SJSA1 (cell line): ENCODE measurements at regions not wholly inside any gene's neighbourhood (a gene's known extent, or its start where the extent isn't known, plus 50 kb on each side); places are given as distances from the start of the nearest gene placed in this dataset.
"Not testable (repeated sequence)": the region's sequence is repeated elsewhere in the genome, so short reads cannot be mapped to it uniquely, and the experiment has no call there.

Experiments used
- DNase-seq, 2 experiments: peaks; one replicate each; pipeline ENCODE4 v3.0.0-alpha.2; 2015 to 2020; ENCODE audit warnings: low spot score in 2 of 2, low read depth in 1 of 2
- H3K27ac ChIP-seq: fragments of 250-450 bp; sonication (Bioruptor Pico); 2 replicates; pipeline ENCODE4 v1.5.1; 2020; ENCODE audit warnings: mild to moderate bottlenecking, moderate library complexity
- H3K27me3 ChIP-seq: fragments of 250-450 bp; sonication (Bioruptor Pico); replicated peaks from 2 replicates; pipeline ENCODE4 v1.5.1; 2020; ENCODE audit warnings: mild to moderate bottlenecking, moderate library complexity
- H3K36me3 ChIP-seq: fragments of 250-450 bp; sonication (Bioruptor Pico); 2 replicates; pipeline ENCODE4 v1.5.1; 2020; ENCODE audit warnings: mild to moderate bottlenecking
- H3K4me1 ChIP-seq: fragments of 250-450 bp; sonication (Bioruptor Pico); replicated peaks from 2 replicates; pipeline ENCODE4 v1.6.1; 2021; ENCODE audit warnings: mild to moderate bottlenecking
- H3K4me3 ChIP-seq: fragments of 250-450 bp; sonication (Bioruptor Pico); 2 replicates; pipeline ENCODE4 v1.5.1; 2020; ENCODE audit warnings: mild to moderate bottlenecking
- H3K9me3 ChIP-seq: fragments of 250-450 bp; sonication (Bioruptor Pico); replicated peaks from 2 replicates; pipeline ENCODE4 v1.5.1; 2020; ENCODE audit warnings: mild to moderate bottlenecking

GRCh38 chr20:53891306-53891894 lies 179.0 kb downstream of the BCAS1 start:
- peak overlapping the region; percentile 79 for H3K27ac ChIP-seq
- DNase-seq, result peak in 1 of 2 experiments; percentile 81
- peaks cover 33% of the 10 kb centered on the region for H3K4me1 ChIP-seq
- no peak overlapping the region for H3K4me3 ChIP-seq
- no peaks in the 10 kb centered on the region for H3K27me3 ChIP-seq
- H3K9me3 ChIP-seq, result peaks cover 18% of the 10 kb centered on the region
- 0 out of 2 replicates have a peak, but pooled peaks cover 2% of the 10 kb centered on the region for H3K36me3 ChIP-seq

GRCh38 chr20:53890443-53891305 lies 179.7 kb downstream of the BCAS1 start:
- Histone ChIP-seq H3K36me3 (0 out of 2 replicates have a peak, but pooled peaks cover 2% of the 10 kb centered on the region), H3K27ac (peak overlapping the region; percentile 79), H3K4me1 (peaks cover 36% of the 10 kb centered on the region), H3K27me3 (no peaks in the 10 kb centered on the region), H3K4me3 (no peak overlapping the region), H3K9me3 (peaks cover 18% of the 10 kb centered on the region)
- no peak for DNase-seq

GRCh38 chr20:53889411-53890148 lies 180.8 kb downstream of the BCAS1 start:
- H3K36me3 ChIP-seq, result 0 out of 2 replicates have a peak, but pooled peaks cover 2% of the 10 kb centered on the region
- H3K4me1 ChIP-seq, result peaks cover 47% of the 10 kb centered on the region
- H3K27ac ChIP-seq, result no peak overlapping the region
- H3K4me3 ChIP-seq, result no peak overlapping the region
- H3K27me3 ChIP-seq, result no peaks in the 10 kb centered on the region
- peaks cover 18% of the 10 kb centered on the region for H3K9me3 ChIP-seq
- DNase-seq, result no peak

GRCh38 chr20:53888951-53889350 lies 181.4 kb downstream of the BCAS1 start:
- H3K27me3 ChIP-seq, result no peaks in the 10 kb centered on the region
- 0 out of 2 replicates have a peak, but pooled peaks cover 2% of the 10 kb centered on the region for H3K36me3 ChIP-seq
- no peak overlapping the region for H3K27ac ChIP-seq
- H3K9me3 ChIP-seq, result peaks cover 18% of the 10 kb centered on the region
- no peak overlapping the region for H3K4me3 ChIP-seq
- H3K4me1 ChIP-seq, result peaks cover 53% of the 10 kb centered on the region
- no peak for DNase-seq

GRCh38 chr20:53888510-53888909 lies 181.9 kb downstream of the BCAS1 start:
- Histone ChIP-seq H3K4me3 (no peak overlapping the region), H3K27me3 (no peaks in the 10 kb centered on the region), H3K27ac (no peak overlapping the region), H3K9me3 (peaks cover 18% of the 10 kb centered on the region), H3K36me3 (0 out of 2 replicates have a peak, but pooled peaks cover 2% of the 10 kb centered on the region), H3K4me1 (peaks cover 53% of the 10 kb centered on the region)
- no peak for DNase-seq

- no peak for DNase-seq
- H3K9me3 ChIP-seq, result peaks cover 18% of the 10 kb centered on the region
- 0 out of 2 replicates have a peak, but pooled peaks cover 2% of the 10 kb centered on the region for H3K36me3 ChIP-seq
- H3K27me3 ChIP-seq, result no peaks in the 10 kb centered on the region
- H3K27ac ChIP-seq, result no peak overlapping the region
- H3K4me1 ChIP-seq, result peaks cover 51% of the 10 kb centered on the region
- H3K4me3 ChIP-seq, result no peak overlapping the region
Measured at GRCh38 chr20:53887973-53888372, 182.4 kb downstream of the BCAS1 start.

- H3K36me3 ChIP-seq, result no peaks in the 10 kb centered on the region
- 0 out of 2 replicates have a peak overlapping the region, but pooled peaks have one; percentile 2 for H3K27ac ChIP-seq
- peak in 1 of 2 experiments; percentile 38 for DNase-seq
- peaks cover 5% of the 10 kb centered on the region; the same call in 1 of the 2 replicates for H3K9me3 ChIP-seq
- H3K4me3 ChIP-seq, result no peak overlapping the region
- peaks cover 35% of the 10 kb centered on the region for H3K4me1 ChIP-seq
- H3K27me3 ChIP-seq, result no peaks in the 10 kb centered on the region
Measured at GRCh38 chr20:53884859-53885541, 185.4 kb downstream of the BCAS1 start.

GRCh38 chr20:53883098-53883911 lies 187.1 kb downstream of the BCAS1 start:
- DNase-seq, result peak; percentile 90 to 93
- no peaks in the 10 kb centered on the region for H3K9me3 ChIP-seq
- peak overlapping the region; percentile 46 for H3K27ac ChIP-seq
- H3K36me3 ChIP-seq, result no peaks in the 10 kb centered on the region
- H3K4me1 ChIP-seq, result peaks cover 52% of the 10 kb centered on the region
- H3K27me3 ChIP-seq, result no peaks in the 10 kb centered on the region
- no peak overlapping the region for H3K4me3 ChIP-seq

GRCh38 chr20:53882438-53882986 lies 187.9 kb downstream of the BCAS1 start:
- not testable (repeated sequence) for H3K4me3 ChIP-seq, H3K9me3 ChIP-seq, DNase-seq, H3K36me3 ChIP-seq, H3K27me3 ChIP-seq
- H3K4me1 ChIP-seq, result peaks cover 53% of the 10 kb centered on the region
- peak overlapping the region; percentile 46 for H3K27ac ChIP-seq

- H3K27me3 ChIP-seq, result no peaks in the 10 kb centered on the region
- H3K4me1 ChIP-seq, result peaks cover 53% of the 10 kb centered on the region
- no peaks in the 10 kb centered on the region for H3K36me3 ChIP-seq
- no peaks in the 10 kb centered on the region for H3K9me3 ChIP-seq
- no peak overlapping the region for H3K27ac ChIP-seq
- H3K4me3 ChIP-seq, result no peak overlapping the region
- DNase-seq, result no peak
Measured at GRCh38 chr20:53881362-53881761, 189.0 kb downstream of the BCAS1 start.

- H3K4me3 ChIP-seq, result no peak overlapping the region
- H3K9me3 ChIP-seq, result no peaks in the 10 kb centered on the region
- DNase-seq, result no peak
- H3K4me1 ChIP-seq, result peaks cover 45% of the 10 kb centered on the region
- H3K36me3 ChIP-seq, result no peaks in the 10 kb centered on the region
- no peaks in the 10 kb centered on the region for H3K27me3 ChIP-seq
- H3K27ac ChIP-seq, result no peak overlapping the region
Measured at GRCh38 chr20:53880108-53880641, 190.2 kb downstream of the BCAS1 start.

GRCh38 chr20:53879048-53879684 lies 191.2 kb downstream of the BCAS1 start:
- no peaks in the 10 kb centered on the region for H3K9me3 ChIP-seq

More at GRCh38 chr20:53879048-53879684, 191.2 kb downstream of the BCAS1 start:
- H3K4me3 ChIP-seq, result no peak overlapping the region
- H3K36me3 ChIP-seq, result no peaks in the 10 kb centered on the region
- peaks cover 35% of the 10 kb centered on the region for H3K4me1 ChIP-seq
- DNase-seq, result no peak
- no peaks in the 10 kb centered on the region for H3K27me3 ChIP-seq
- H3K27ac ChIP-seq, result no peak overlapping the region
